ENCODE measurements at regions not wholly inside any gene's neighbourhood (a gene's known extent, or its start where the extent isn't known, plus 50 kb on each side); places are given as distances from the start of the nearest gene placed in this dataset.

DNA sequence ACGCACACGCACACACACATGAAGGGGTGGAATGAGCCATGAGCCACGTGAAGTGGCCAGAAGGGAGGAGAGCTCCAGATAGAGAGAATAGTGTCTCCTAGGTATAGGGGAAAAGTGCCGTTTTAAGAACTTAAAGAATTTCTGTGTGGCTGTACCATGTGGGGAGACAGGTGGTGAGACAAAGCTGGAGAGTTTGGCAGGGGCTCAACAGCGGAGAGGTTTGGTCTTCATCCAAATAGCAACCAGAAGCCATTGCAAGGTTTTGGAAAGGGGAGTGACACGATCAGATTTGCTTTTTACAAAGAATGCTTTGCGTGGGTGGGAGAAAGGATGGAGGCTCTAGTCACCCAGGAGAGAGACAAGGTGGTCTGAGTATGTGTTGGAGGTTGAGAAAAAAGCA is 146.0 kb downstream of the IL20RB start:
- no TSS peak for BruUV-seq (replicated peaks)
- 10% methylated on average over 7 of the region's 7 CpGs for WGBS (ENCODE audit: low lambda C conversion rate)
- in situ Hi-C loops (cut with HindIII; ENCODE audit: extremely low pct_ligation_motif_present, low pct_unique_long_range_greater_than_20kb) = loop anchor here (10.0 kb wide), 3 partner anchors 591 to 871 kb away; no protein-coding TSS in a partner anchor
- Histone ChIP-seq H3K4me2 (ENCODE audit: low read depth, low read length) (no peak overlapping the region), H3K36me3 (replicated peaks in 1 of 2; ENCODE audit: control insufficient read depth in 1 of 2, insufficient read depth in 2 of 2, low read length in 2 of 2) (no peaks in the 10 kb centered on the region), H3K9me3 (ENCODE audit: low read length) (no peaks in the 10 kb centered on the region), H3K4me3 (replicated peaks in 1 of 3; ENCODE audit: insufficient read depth in 1 of 3, low read depth in 2 of 3, low read length in 3 of 3) (no peak overlapping the region), H3K4me1 (ENCODE audit: insufficient read depth, low read length) (no peaks in the 10 kb centered on the region), H3K9ac (ENCODE audit: insufficient read depth, low read depth, low read length) (no peak overlapping the region), H3K79me2 (ENCODE audit: insufficient read depth, low read length) (no peaks in the 10 kb centered on the region), H3K27me3 (ENCODE audit: control insufficient read depth in 1 of 2, insufficient read depth in 2 of 2, low read length in 2 of 2) (no peaks in the 10 kb centered on the region), H3K27ac (ENCODE audit: extremely low read length, insufficient read depth, low read length) (no peak overlapping the region), H2AFZ (ENCODE audit: low read length) (no peak overlapping the region), H4K20me1 (ENCODE audit: insufficient read depth, low read length) (no peaks in the 10 kb centered on the region)
- FAIRE-seq (no peak), ATAC-seq (no peak), DNase-seq (ENCODE audit: low spot score) (no peak)
- intact Hi-C loops (cut with micrococcal nuclease; ENCODE audit: unreplicated experiment) = no loop called here
- ChIA-PET CTCF (ENCODE audit: low intra/inter-chr PET ratio, low total read pairs) (no interaction called here), POLR2A (no interaction called here)
- TF ChIP-seq ZBTB20 (CRISPR knock-in tag; IDR thresholded peaks at IDR 0.05; ENCODE audit: borderline replicate concordance, low read depth) (no peak), PHF21A (CRISPR knock-in tag; IDR thresholded peaks at IDR 0.05) (no peak), ZNF784 (CRISPR knock-in tag; IDR thresholded peaks at IDR 0.05; ENCODE audit: borderline replicate concordance) (no peak), FOXP1 (IDR thresholded peaks at IDR 0.05) (no peak), FOXP1 (CRISPR knock-in tag; IDR thresholded peaks at IDR 0.05) (no peak), POLR2AphosphoS2 (IDR thresholded peaks at IDR 0.05; ENCODE audit: low read depth, low read length) (no peak), ZNF260 (CRISPR knock-in tag; IDR thresholded peaks at IDR 0.05; ENCODE audit: borderline replicate concordance, low read depth) (no peak), ZNF274 (CRISPR knock-in tag; IDR thresholded peaks at IDR 0.05) (no peak), JUN (CRISPR knock-in tag; IDR thresholded peaks at IDR 0.05) (no peak), SKI (IDR thresholded peaks at IDR 0.05; ENCODE audit: partially characterized antibody) (no peak), E2F5 (CRISPR knock-in tag; conservative IDR thresholded peaks at IDR 0.05) (no peak), TP53 (CRISPR knock-in tag; conservative IDR thresholded peaks at IDR 0.05) (no peak)
- TF ChIP-seq, protein P1, sequence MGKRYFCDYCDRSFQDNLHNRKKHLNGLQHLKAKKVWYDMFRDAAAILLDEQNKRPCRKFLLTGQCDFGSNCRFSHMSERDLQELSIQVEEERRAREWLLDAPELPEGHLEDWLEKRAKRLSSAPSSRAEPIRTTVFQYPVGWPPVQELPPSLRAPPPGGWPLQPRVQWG (CRISPR knock-in tag; IDR thresholded peaks at IDR 0.05; ENCODE audit: borderline replicate concordance, low read depth) = no peak
- TF ChIP-seq, protein P2, sequence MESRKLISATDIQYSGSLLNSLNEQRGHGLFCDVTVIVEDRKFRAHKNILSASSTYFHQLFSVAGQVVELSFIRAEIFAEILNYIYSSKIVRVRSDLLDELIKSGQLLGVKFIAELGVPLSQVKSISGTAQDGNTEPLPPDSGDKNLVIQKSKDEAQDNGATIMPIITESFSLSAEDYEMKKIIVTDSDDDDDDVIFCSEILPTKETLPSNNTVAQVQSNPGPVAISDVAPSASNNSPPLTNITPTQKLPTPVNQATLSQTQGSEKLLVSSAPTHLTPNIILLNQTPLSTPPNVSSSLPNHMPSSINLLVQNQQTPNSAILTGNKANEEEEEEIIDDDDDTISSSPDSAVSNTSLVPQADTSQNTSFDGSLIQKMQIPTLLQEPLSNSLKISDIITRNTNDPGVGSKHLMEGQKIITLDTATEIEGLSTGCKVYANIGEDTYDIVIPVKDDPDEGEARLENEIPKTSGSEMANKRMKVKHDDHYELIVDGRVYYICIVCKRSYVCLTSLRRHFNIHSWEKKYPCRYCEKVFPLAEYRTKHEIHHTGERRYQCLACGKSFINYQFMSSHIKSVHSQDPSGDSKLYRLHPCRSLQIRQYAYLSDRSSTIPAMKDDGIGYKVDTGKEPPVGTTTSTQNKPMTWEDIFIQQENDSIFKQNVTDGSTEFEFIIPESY (CRISPR knock-in tag; IDR thresholded peaks at IDR 0.05) = no peak
- TF ChIP-seq, protein P3, sequence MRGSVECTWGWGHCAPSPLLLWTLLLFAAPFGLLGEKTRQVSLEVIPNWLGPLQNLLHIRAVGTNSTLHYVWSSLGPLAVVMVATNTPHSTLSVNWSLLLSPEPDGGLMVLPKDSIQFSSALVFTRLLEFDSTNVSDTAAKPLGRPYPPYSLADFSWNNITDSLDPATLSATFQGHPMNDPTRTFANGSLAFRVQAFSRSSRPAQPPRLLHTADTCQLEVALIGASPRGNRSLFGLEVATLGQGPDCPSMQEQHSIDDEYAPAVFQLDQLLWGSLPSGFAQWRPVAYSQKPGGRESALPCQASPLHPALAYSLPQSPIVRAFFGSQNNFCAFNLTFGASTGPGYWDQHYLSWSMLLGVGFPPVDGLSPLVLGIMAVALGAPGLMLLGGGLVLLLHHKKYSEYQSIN (CRISPR knock-in tag; IDR thresholded peaks at IDR 0.05; ENCODE audit: borderline replicate concordance) = no peak
- TF ChIP-seq, protein P4, sequence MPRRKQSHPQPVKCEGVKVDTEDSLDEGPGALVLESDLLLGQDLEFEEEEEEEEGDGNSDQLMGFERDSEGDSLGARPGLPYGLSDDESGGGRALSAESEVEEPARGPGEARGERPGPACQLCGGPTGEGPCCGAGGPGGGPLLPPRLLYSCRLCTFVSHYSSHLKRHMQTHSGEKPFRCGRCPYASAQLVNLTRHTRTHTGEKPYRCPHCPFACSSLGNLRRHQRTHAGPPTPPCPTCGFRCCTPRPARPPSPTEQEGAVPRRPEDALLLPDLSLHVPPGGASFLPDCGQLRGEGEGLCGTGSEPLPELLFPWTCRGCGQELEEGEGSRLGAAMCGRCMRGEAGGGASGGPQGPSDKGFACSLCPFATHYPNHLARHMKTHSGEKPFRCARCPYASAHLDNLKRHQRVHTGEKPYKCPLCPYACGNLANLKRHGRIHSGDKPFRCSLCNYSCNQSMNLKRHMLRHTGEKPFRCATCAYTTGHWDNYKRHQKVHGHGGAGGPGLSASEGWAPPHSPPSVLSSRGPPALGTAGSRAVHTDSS (CRISPR knock-in tag; conservative IDR thresholded peaks at IDR 0.05) = no peak

Measured in HepG2 (cell line).